Fibroblast of the aortic adventitia (primary cell): ENCODE measurements at regions not wholly inside any gene's neighbourhood (a gene's known extent, or its start where the extent isn't known, plus 50 kb on each side); places are given as distances from the start of the nearest gene placed in this dataset.

Experiments
- DNase-seq: peaks from one replicate; pipeline ENCODE4 v3.0.0-alpha.2; 2010; ENCODE audit warnings: low read depth
- H3K4me3 ChIP-seq: 2 replicates; pipeline ENCODE4 v1.5.1; 2011; ENCODE audit warnings: low read depth, mild to moderate bottlenecking, control low read depth, low read length, moderate library complexity
- CTCF ChIP-seq: IDR thresholded peaks from 2 replicates; pipeline ENCODE4 v1.5.1; 2011; ENCODE audit warnings: mild to moderate bottlenecking, low read length, control low read depth, inconsistent platforms; ENCODE audit not compliant: insufficient read depth

- no peak for TF ChIP-seq CTCF
- no peak overlapping the region for H3K4me3 ChIP-seq
- no peak for DNase-seq
Measured at GRCh38 chr2:18871430-18871829, 282.1 kb upstream of the NT5C1B start.

GRCh38 chr2:18870307-18870706, 280.9 kb upstream of the NT5C1B start:
- no peak for TF ChIP-seq CTCF
- H3K4me3 ChIP-seq = no peak overlapping the region
- DNase-seq = no peak

- no peak for DNase-seq
- TF ChIP-seq CTCF = no peak
- no peak overlapping the region for H3K4me3 ChIP-seq
Measured at GRCh38 chr2:18861951-18862350, 272.6 kb upstream of the NT5C1B start.

DNA sequence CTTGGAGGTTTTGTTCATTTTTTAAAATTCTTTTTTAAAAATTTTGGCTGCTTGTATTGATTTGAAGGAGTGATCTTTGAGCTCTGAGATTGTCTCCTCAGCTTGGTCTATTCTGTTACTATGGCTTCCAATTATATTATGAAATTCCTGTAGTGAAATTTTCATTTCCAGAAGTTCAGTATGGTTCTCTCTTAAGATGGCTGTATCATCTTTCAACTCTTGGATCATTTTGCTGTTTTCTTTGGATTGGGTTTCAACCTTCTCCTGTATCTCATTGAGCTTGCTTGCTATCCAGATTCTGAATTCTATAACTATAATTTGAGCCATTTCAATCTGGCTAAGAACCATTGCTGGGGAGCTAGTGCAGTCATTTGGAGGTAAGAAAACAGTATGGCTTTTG, 270.8 kb upstream of the NT5C1B start:
- TF ChIP-seq CTCF = no peak
- DNase-seq = peak; percentile 44
- H3K4me3 ChIP-seq = no peak overlapping the region

DNA sequence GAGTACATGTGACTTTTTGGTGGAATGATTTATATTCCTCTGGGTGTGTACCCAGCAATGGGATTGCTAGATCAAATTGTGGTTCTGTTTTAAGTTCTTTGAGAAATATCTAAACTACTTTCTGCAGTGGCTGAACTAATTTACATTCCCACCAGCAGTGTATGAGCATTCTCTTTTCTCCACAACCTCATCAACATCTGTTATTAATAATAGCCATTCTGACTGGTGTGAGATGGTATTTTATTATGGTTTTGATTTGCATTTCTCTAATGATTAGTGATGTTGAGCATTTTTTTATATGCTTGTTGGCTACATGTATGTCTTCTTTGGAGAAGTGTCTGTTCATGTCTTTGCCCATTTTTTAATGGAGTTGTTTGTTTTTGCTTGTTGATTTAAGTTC, 267.4 kb upstream of the NT5C1B start:
- TF ChIP-seq CTCF = no peak
- H3K4me3 ChIP-seq = no peak overlapping the region
- DNase-seq = no peak

GRCh38 chr2:18855027-18855426, 265.7 kb upstream of the NT5C1B start:
- no peak for DNase-seq

More at GRCh38 chr2:18855027-18855426, 265.7 kb upstream of the NT5C1B start:
- peak; percentile 60 for TF ChIP-seq CTCF
- no peak overlapping the region for H3K4me3 ChIP-seq
